Lung (tissue), 11 donors: ENCODE measurements at regions not wholly inside any gene's neighbourhood (a gene's known extent, or its start where the extent isn't known, plus 50 kb on each side); places are given as distances from the start of the nearest gene placed in this dataset.

Experiments used
- ATAC-seq: fragments of 200-7000 bp; cut with Tn5 transposase; one replicate; pipeline ENCODE4 v1.9.1; 2020; ENCODE audit warnings: moderate number of reproducible peaks; ENCODE audit not compliant: insufficient read depth, low FRiP score
- DNase-seq, 3 donors: peaks; one replicate each; pipeline ENCODE4 v3.0.0-alpha.2; 2013 to 2017
- H3K27ac ChIP-seq, 2 donors: one replicate each; pipeline ENCODE4 v1.5.1; 2013; ENCODE audit warnings: mild to moderate bottlenecking in 2 of 2, moderate library complexity in 2 of 2, control low read depth in 1 of 2, inconsistent platforms in 1 of 2, low read depth in 1 of 2, low read length in 1 of 2
- H3K27me3 ChIP-seq, 3 donors: one replicate each; pipeline ENCODE4 v1.5.1; 2013; ENCODE audit warnings: low read length in 2 of 3; ENCODE audit not compliant: control insufficient read depth in 3 of 3, insufficient read depth in 3 of 3
- H3K36me3 ChIP-seq, 4 donors: one replicate each; pipeline ENCODE4 v1.5.1; 2013; ENCODE audit warnings: low read length in 4 of 4, mild to moderate bottlenecking in 1 of 4, moderate library complexity in 1 of 4; ENCODE audit not compliant: control insufficient read depth in 4 of 4, insufficient read depth in 4 of 4
- H3K4me1 ChIP-seq, 5 donors: one replicate each; pipeline ENCODE4 v1.5.1; 2013; ENCODE audit warnings: low read length in 5 of 5, mild to moderate bottlenecking in 2 of 5, moderate library complexity in 1 of 5; ENCODE audit not compliant: control insufficient read depth in 5 of 5, insufficient read depth in 5 of 5
- H3K4me3 ChIP-seq: one replicate; pipeline ENCODE4 v1.5.1; 2013; ENCODE audit warnings: mild to moderate bottlenecking, control low read depth, moderate library complexity
- H3K9ac ChIP-seq, 2 donors: one replicate each; pipeline ENCODE4 v1.5.1; 2013; ENCODE audit warnings: low read length in 2 of 2, control low read depth in 1 of 2; ENCODE audit not compliant: insufficient read depth in 1 of 2
- H3K9me3 ChIP-seq, 4 donors: one replicate each; pipeline ENCODE4 v1.5.1; 2013; ENCODE audit warnings: low read length in 3 of 4, mild to moderate bottlenecking in 1 of 4, moderate library complexity in 1 of 4; ENCODE audit not compliant: control insufficient read depth in 4 of 4, insufficient read depth in 3 of 4
- CTCF ChIP-seq: IDR thresholded peaks from 2 replicates; pipeline ENCODE4 v1.5.1; 2012; ENCODE audit warnings: mild to moderate bottlenecking; ENCODE audit errors: control extremely low read depth, extremely low read depth
- WGBS, 2 donors: extraction: QIAGEN DNeasy Blood & Tissue Kit; methylation state at CpG; one replicate each; pipeline ENCODE4 v1.1.7; 2013; 5-methylcytosine and 5-hydroxymethylcytosine counted together
- donor health status: control.
- donor health status: control.
- donor health status: Bipolar disorder and iron deficiency.
- donor health status: healthy.
- donor health status: DM: yes; HTN: yes; CAD: no.

DNA sequence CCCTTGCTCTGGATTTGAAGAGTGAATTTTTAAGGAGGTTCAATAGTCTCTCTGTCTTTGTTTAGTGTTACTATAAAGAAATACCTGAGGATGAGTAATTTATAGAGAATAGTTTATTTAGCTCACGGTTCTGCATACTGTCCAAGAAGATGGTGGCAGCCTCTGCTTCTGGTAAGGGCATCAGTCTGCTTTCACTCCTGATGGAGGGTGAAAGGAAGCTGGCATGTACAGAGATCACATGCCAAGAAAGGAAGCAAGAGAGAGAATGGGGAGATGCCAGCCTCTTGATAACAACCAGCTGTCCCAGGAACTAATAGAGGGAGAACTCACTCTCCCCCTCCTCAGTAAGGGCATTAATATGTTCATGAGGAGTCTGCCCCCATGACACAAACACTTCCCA lies 917.5 kb upstream of the GOT2 start:
- no peaks in the 10 kb centered on the region for H3K27me3 ChIP-seq
- TF ChIP-seq CTCF: no peak
- peaks cover 0 to 2% (median 0%) of the 10 kb centered on the region in 5 donors for H3K4me1 ChIP-seq
- ATAC-seq (no peak), DNase-seq (no peak)
- no peaks in the 10 kb centered on the region for H3K36me3 ChIP-seq
- no peak overlapping the region for H3K9ac ChIP-seq
- no peak overlapping the region for H3K27ac ChIP-seq
- no peak overlapping the region for H3K4me3 ChIP-seq
- peaks cover 0 to 6% (median 1%) of the 10 kb centered on the region in 4 donors for H3K9me3 ChIP-seq
- 86 to 92% methylated on average over 1 of the region's 1 CpG for WGBS, 2 donors

DNA sequence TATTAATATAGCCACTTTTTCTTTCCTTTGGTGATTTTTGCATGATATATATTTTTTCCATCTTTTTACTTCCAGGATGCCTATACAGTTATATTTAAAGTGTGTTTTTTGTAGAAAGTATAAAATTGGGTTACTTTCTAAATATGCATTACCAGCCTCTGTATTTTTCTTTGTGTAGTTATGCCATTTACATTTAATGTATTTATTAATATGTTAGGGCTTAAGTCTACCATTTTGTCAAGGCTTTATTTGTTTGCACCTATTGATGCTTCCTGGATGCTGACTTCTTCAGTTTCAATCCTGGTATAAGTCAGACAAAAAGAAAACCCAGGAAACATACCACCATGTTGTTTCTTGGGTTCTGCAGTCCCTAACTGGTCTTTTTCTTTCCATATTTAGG lies 911.1 kb upstream of the GOT2 start:
- Histone ChIP-seq H3K36me3 (no peaks in the 10 kb centered on the region), H3K9ac (no peak overlapping the region), H3K4me3 (no peak overlapping the region), H3K27me3 (no peaks in the 10 kb centered on the region), H3K4me1 (no peaks in the 10 kb centered on the region), H3K27ac (no peak overlapping the region), H3K9me3 (peaks cover 0 to 6% (median 1%) of the 10 kb centered on the region in 4 donors)
- DNase-seq (no peak), ATAC-seq (no peak)
- TF ChIP-seq CTCF: no peak

DNA sequence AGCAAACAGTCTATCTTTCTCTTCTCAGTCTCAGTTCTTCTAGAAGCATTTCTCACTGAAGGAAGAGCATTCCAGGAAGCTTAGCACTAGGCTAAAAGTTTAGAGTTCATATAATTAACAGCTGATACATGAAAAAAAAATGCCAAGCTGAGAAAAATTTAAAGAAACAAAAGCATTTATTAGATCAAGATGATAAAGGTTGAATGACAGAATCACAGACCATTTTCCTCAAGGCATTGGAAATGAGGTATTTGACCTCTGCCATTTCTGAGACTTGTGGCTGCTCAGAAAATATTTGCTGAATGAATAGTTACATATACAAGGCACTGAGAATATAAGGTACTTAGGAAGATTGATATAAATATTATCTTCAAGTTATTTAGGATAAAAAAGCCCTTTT lies 901.6 kb upstream of the GOT2 start:
- Histone ChIP-seq H3K4me1 (peaks cover 0 to 3% (median 0%) of the 10 kb centered on the region in 5 donors), H3K27ac (no peak overlapping the region), H3K9ac (no peak overlapping the region), H3K36me3 (no peaks in the 10 kb centered on the region), H3K27me3 (no peaks in the 10 kb centered on the region), H3K4me3 (no peak overlapping the region), H3K9me3 (no peaks in the 10 kb centered on the region)
- no peak for ATAC-seq
- DNase-seq: no peak
- TF ChIP-seq CTCF: no peak

DNA sequence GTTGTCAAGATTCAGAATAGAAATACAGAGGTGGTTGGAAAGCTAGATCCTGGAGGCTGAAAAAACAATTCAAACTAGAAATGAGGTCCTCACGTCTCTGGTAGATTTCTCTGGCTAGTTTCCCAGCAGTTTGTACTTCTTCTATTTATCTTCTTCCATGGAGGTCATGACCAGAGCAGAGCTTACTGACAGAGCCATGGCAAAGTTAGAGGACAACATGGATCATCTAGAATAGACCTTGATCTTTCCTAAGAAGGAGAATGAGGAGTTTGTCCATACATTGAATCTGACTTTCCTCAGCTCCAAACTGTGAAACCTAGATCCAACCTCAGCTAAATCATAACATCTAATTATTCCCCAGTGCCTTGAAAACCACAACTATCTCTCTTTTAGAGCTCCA lies 900.8 kb upstream of the GOT2 start:
- Histone ChIP-seq H3K9me3 (no peaks in the 10 kb centered on the region), H3K27me3 (no peaks in the 10 kb centered on the region), H3K4me3 (no peak overlapping the region), H3K4me1 (peaks cover 0 to 3% (median 0%) of the 10 kb centered on the region in 5 donors), H3K9ac (no peak overlapping the region), H3K36me3 (no peaks in the 10 kb centered on the region), H3K27ac (no peak overlapping the region)
- 54 to 70% methylated on average over 1 of the region's 1 CpG for WGBS, 2 donors
- TF ChIP-seq CTCF: no peak
- ATAC-seq: no peak
- DNase-seq: no peak
